GM18519 (cell line): ENCODE measurements at regions not wholly inside any gene's neighbourhood (a gene's known extent, or its start where the extent isn't known, plus 50 kb on each side); places are given as distances from the start of the nearest gene placed in this dataset.
"Not testable (repeated sequence)": the region's sequence is repeated elsewhere in the genome, so short reads cannot be mapped to it uniquely, and the experiment has no call there.

Experiments used
- ATAC-seq: cut with Tn5 transposase; IDR thresholded peaks from one replicate; pipeline ENCODE4 v1.9.1; 2021; ENCODE audit warnings: mild to moderate bottlenecking, moderate library complexity; ENCODE audit not compliant: unreplicated experiment, low FRiP score

DNA sequence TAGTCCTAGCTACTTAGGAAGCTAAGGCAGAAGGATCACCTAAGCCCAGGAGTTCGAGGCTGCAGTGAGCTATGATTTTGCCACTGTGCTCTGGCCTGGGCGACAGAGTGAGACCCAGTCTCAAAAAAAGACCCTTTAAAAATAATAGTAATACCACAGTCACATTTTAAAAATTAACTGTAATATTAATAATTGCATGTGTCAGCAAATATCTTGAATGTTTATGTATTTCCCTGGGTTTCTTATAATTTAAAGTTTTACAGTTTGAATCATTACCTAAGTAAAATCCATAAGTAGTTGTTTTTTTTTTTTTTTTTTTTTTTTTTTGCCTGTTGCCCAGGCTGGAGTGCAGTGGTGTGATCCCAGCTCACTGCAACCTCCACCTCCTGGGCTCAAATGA is 69.2 kb downstream of the LYZL2 start:
- ATAC-seq: no peak

DNA sequence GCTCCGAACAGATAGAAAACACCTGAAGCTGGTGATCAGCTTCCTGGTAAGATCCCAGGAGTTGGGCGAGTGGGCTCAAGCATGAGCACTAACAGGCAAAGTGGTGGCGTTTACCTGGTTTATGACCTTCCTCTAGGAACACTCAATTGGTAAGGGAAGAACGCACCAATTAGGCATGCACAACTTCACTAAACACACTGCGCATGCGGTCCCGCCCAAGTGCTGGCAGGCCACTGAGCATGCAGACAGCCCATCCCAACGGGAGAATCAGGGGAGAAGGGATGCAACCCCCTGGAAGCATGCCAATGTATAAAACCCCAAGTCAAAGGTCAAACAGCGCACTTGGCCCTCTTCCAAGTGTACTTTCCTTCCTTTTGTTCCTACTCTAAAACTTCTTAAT is 70.4 kb downstream of the LYZL2 start:
- ATAC-seq: no peak

DNA sequence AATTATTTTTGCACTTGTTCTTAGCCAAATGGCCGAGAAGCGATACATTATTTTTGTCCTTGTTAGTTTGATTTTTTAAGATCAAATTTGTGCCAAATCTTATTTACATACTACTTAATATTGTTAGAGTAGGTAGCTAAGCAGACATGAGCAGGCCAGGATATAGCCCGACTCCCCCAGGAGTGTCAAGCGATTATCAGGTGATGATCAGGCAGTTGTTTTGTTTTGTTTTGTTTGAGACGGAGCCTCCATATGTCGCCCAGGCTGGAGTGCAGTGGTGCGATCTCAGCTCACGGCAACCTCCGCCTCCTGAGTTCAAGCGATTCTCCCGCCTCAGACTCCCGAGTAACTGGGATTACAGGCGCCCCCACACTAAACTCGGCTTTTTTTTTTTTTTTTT is 71.1 kb downstream of the LYZL2 start:
- no peak for ATAC-seq

DNA sequence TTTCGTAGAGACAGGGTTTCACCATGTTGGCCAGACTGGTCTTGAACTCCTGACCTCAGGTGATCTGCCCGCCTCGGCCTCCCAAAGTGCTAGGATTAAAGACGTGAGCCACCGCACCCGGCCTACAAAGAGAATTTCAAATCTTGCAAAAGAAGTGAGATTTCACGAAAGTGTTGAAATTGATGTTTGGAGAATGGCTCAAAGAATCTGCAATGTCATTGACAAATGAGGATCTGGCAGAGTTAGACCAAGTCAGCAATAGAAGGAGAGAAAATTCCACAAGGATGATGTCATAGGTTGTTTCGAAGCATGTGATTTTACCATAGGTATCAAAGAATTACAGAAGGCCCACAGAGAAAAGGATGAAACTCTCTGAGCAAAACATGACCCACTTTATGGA is 71.7 kb downstream of the LYZL2 start:
- ATAC-seq: no peak

DNA sequence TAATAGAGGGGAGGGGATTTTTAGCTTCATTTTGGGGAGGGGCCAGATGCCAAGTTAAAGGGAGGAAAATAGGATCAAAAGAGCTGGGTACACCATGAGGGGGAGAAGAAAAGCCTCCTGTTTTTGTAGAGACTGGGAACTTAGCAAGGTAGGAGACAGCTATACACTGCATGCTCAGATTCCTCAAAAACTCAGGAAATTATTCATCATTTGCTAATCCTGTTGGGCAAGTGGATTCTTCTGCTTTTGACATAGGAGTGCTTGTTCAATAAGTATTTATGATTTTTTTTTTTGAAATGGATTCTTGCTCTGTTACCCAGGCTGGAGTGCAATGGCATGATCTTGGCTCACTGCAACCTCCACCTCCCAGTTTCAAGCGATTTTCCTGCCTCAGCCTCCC is 73.4 kb downstream of the LYZL2 start:
- no peak for ATAC-seq

DNA sequence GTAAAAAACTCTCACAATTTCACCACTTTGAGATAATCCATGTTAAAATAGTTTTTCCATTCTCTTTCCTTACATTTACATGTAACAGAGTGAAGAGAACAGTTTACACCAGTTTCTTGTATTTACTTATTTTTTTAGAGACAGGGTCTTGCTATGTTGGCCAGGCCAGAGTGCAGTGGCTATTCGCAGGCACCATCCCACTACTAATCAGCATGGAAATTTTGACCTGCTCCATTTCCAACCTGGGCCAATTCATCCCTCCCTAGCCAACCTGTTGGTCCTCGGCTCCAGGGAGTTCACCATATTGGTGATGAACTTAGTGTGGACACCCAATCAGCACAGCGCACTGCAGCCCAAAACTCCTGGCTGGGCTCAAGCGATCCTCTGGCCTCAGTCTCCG is 74.1 kb downstream of the LYZL2 start:
- ATAC-seq: no peak

DNA sequence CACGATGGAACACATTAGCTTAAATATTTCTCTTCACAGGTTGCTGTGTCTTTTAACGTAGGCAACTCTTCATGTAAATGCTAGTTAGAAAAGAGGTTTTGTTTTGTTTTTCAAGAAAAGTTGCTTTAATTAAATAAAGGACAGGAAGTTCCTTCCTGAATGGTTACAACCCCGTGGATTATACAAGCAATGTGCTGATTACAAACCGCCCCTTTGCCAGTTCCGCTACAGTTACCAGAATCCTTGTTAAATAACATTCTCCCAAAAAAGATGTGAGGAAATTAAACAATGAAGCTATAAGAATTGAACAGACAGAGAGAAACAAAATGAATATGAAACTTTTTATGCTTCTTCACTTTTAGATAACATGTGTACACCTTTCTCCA is 75.1 kb downstream of the LYZL2 start:
- no peak for ATAC-seq

DNA sequence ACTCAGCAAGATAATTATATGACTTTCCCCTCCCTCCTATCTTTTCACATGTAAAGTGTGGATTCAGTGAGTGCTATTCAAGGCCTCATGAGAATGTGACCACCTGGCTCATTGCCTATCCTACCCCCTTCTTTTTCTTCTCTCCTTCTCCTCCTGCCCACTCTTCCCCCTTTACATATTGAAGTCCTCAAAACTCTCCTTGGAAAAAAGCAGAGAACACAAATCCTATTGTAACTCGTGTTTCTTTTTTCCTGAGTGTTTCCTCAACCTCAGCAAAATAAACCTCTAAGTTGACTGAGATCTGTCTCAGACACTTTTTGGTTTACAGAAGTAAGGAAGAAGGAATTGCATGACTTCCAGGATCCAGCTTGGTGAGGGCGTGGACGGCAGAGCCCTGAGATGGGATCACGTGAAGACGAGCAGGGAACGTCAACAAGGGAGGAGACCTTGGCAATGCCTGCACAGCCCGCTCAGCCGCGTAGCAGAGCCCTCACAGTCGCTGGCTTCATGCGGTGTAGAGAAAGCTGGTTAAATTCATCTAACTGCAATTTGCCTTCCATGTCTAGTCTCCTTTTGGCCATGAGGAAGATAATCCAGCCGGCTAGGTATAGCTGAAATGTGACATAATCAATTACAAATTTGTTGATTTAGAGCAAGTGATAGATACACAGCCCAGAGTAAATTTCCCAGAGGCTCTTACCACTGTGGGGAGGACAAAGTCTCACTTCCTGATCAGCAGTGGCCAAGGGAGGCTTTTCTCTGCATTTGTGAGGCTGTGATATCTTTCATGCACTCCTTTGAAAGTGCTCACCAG is 75.7 kb downstream of the LYZL2 start:
- no peak for ATAC-seq

DNA sequence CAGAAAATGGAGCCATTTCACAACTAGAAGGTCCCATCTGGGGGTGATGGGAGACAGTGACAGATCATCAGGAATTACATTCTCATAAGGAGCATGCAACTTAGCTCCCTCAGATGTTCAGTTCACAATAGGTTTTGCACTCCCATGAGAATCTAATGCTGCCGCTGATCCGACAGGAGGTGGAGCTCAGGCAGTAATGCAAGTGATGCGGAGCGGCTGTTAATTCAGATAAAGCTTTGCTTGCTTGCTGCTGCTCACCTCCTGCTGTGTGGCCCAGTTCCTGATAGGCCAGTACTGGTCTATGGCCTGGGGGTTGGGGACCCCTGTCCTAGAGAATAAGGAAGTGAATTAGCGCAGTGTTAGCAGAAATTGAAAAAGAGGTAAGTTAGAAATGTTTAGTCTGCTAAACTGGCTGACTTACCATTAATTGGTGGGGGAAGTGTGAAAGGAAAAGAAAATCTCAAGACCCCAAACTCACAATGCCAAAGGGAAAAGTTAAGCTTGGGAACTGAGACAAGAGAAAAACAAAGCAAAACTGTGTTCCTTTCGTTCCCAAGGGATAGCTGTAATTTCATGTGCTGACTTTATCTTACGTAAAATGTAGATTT is 76.4 kb downstream of the LYZL2 start:
- ATAC-seq: no peak

DNA sequence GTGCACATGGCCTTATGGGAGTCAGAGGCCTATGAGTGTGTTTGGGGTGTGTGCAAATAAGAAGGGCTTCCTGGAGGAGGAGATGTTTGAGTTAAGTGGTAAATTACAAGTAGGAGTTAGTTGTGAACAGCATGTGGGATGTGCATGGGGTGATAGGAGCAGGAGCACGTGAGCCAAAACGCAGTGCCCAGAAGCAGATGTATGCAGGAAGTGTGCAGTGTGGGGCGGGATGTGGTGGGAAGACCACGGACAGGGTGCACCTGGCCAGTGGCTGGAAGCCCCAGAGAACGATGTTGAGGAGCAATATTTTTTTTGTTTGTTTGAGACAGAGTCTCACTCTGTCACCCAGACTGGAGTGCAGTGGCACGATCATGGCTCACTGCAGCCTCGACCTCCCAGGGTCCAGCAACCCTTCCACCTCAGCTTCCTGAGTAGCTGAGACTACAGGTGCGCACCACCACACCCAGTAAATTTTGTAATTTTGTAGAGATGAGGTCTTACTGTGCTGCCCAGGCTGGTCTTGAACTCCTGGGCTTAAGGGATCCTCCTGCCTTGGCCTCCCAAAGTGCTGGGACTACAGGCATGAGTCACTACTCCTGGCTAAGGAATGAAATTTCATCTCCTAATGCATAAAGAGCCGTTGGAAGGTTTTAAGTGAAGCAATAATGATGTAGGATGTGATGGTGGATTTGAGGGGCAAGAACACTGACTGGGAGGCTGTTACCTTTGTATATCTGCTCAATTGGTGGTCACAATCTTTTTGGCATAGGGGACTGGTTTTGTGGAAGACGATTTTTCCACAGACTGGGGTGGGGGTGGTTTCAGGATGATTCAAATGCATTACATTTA is 78.4 kb downstream of the LYZL2 start:
- ATAC-seq: no peak

DNA sequence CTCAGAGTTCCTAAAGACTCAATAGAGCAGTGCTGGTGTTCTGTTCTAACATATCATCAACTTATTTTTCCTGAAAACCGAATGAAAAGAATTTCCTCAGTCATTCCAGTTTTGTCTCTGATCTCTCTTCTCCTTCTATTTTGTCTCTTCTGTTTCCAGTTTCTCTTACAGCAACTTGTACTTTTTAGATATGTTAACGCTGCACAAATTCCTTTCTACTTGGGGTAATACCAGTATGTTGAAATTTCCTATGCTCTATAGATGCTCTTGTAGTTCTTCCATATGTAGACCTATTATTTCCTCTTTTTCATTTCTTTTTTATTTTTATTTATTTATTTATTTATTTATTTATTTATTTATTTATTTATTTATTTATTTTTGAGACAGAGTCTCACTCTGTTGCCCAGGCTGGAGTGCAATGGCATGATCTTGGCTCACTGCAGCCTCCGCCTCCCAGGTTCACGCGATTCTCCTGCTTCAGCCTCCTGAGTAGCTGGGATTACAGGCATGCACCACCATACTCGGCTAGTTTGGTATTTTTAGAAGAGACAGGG is 80.3 kb downstream of the LYZL2 start:
- not testable (repeated sequence) for ATAC-seq

DNA sequence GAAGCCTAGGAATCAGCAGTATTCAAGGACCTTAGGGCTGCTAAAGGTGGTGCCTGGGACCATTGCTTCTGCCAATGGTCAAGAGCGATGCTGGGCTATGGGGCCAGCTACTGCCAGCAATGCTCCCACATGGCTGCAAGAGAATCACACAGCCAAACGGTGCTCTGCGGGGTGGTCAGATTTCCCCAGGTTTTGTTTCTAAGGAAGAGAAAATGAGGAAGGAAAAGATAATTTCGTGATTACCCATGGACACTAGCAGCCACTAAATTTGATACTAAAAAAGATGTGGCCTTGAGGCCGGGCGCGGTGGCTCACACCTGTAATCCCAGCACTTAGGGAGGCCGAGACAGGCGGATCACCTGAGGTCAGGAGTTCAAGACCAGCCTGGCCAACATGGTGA is 83.0 kb downstream of the LYZL2 start:
- no peak for ATAC-seq

DNA sequence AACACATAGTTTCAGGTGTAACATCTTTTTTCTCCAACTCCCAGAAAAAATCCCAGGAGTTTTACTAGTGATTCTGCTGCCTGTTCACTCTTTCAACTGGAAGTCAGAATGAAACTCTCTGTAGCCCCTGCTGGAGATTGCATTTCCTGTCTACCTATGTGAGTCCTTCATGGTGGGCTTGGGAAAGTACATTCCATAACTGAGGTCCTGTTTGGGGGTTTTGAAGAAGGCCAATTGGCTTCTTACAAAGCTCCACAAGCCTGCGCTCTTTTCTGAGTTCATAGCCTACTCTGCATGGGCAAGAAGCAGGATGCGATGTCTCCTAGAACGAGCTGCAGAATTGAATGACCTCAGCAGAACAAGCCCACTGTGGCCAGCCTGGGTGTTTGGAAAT is 86.7 kb downstream of the LYZL2 start:
- ATAC-seq: no peak

DNA sequence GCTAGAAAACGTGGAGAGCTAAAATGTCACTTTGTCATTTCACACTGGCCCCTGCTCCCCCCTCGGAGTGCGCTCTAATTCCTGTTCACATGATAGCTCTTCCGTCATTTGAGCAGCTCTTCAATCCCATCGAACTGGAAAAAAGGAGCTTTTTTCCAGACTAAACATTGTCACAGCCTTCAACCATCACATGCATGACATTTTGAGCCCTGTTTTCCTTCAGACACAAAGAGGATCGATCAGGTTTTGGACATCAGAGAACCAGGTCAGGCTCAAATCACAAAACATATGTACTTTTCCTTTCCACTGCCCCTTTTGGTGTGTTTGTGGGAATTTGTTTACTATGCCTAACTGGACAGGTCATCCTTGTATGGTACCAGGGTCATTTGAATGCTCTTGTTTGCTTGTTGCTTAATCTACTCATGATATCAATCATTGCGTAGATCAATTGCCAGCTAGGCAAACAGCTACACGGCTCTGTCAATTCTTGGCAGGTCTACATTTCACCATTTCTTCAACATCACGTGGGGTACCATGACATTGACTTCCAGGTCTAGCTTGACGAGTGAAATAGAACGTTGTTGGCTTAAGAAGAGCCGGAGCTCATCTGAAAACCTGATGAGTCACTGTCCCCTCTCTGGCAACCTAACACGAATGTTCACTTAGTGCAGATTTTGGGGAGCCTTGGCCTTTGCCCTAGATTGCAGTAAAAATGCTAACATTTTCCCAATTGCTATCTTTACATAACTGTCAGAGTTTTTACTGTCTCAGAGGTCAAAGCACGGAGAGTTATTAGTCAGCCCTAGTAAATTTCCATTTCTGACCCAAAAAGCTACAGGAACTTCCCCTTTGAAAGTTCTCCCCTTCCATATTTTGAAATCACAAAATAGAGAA is 87.3 kb downstream of the LYZL2 start:
- no peak for ATAC-seq

DNA sequence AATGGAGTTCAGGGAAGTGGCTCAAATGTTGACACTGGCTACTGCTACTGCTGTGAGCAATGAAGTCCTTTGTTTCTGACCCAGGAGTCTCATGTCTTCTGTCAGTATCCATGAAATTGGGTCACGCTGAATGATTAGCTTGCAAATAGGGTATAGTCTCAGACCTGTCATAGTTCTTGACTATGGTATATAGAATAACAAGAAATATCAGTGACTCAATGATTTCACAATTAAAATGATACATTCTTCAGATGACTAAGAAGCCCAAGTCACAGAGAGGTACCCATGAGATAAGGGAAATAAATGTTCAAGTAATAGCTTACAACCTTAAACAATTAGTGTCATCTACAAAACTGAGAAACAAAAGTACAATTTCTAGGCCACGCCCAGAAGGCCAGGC is 89.3 kb downstream of the LYZL2 start:
- no peak for ATAC-seq

DNA sequence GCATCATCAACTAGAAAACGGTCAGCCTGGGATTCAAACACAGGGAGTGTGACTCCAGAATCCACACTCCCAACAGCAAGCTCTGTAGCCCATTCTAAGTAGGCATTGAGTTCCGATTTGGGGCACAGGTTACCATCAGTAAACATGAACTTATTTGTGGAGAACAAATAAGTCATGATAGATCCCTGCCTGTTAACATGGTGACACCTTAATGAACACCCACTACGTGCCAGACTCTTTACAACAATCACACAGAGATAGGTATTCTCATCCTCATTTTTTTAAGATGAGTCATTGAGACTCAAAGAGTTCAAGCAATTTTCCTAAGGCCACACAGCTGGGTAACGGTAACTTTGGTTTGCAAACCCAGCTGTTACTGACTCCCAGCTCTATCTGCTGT is 91.5 kb downstream of the LYZL2 start:
- no peak for ATAC-seq

DNA sequence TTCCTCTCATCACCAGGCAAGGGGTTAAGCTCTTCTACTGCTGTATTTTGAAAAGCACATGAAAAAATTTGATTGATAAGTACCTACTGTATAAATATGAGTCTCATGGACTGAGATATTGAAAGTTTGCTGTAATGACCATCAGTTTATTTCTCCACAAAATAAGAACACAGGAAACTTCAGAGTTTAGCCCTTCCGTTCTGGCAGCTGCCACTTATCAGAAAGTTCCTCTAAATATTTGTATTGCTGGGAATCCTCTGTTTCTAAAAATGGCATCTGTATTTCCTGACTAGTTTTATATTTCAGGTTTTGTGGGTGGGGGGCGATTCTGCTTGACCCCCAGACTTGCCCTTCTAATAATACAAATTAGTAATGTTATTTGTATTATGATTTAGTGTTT is 92.0 kb downstream of the LYZL2 start:
- no peak for ATAC-seq

DNA sequence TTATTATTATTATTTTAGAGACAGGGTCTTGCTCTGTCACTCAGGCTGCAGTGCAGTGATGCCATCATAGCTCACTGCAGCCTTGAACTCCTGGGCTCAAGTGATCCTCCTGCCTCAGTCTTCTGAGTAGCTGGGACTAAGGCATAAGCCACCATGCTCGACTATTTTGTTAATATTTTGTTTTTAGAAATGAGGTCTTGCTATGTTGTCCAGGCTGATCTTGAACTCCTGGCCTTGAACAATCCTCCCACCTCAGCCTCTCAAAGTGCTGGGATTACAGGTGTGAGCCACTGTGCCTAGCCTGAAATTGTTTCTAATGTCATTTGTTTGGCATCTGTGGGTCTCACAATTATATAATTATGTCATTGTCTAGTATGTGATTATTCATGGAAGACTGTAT is 92.4 kb downstream of the LYZL2 start:
- ATAC-seq: not testable (repeated sequence)

DNA sequence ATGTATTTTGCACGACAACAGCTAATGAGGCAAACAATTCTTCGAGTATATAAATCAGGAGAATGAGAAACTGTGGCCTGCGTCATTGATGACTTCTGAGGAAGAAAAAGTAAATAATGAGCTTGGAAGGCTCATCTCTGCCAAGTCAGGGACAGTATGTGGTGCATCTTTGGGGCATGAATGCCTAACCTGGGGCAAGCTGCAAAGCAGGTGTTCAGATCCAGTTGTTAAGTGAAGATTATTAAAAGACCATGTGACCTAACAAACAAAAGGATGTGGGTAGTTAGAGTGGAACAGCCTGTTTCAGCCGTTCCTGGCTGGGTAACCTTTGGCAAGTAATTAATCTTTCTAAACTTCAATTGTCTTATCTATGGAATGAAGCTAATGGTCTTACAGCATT is 93.0 kb downstream of the LYZL2 start:
- no peak for ATAC-seq

DNA sequence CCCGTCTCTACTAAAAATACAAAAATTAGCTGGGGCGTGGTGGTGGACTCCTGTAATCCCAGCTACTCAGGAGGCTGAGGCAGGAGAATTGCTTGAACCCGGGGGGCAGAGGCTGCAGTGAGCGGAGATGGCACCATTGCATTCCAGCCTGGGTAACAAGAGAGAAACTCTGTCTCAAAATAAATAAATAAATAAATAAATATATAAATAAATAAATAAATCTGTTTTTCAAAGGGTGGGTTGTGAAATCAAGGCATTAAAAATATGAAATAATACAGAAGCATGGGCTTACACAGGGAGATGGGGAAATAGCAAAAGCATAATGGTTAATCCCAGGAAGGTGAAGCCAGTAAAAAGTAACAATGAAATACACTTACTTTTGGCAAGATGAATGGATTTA is 93.9 kb downstream of the LYZL2 start:
- no peak for ATAC-seq
